ENCODE measurements at regions not wholly inside any gene's neighbourhood (a gene's known extent, or its start where the extent isn't known, plus 50 kb on each side); places are given as distances from the start of the nearest gene placed in this dataset.

DNA sequence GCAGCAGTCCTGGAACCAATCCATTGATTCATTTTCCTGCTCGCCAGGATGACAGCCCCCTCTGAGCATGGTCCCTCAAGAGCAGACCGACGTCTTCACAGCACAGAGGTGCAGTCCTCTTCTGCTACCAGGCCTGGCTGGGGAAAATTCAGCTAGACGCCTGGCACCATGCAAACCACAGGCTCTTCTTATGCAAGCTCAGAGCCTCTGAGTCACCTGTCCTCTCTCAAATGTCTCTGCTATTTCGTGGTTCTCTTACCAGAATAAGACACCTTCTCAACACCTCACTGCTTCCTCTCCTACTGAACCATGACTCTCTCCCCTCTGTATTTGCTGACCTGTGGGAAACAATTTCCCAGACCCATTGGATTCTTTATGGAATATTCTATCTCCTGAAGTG lies 79.8 kb upstream of the CYRIA start:
- RAD21 ChIA-PET (ENCODE audit: unreplicated experiment), result interaction anchor here (2.2 kb wide), 1 partner anchor 27 kb away, joined by 7 read pairs; no protein-coding TSS in a partner anchor
- in situ Hi-C loops (cut with MboI) (no loop called here), intact Hi-C loops (cut with micrococcal nuclease; ENCODE audit: unreplicated experiment) (no loop called here)
- H3K9me3 ChIP-seq (replicated peaks; ENCODE audit: control insufficient read depth, insufficient read depth, low read length), result no peaks in the 10 kb centered on the region
- H3K4me1 ChIP-seq (ENCODE audit: control insufficient read depth, insufficient read depth, low read length), result no peaks in the 10 kb centered on the region
- no peak overlapping the region for H2AFZ ChIP-seq (ENCODE audit: control insufficient read depth, low read depth, low read length)
- H3K36me3 ChIP-seq (ENCODE audit: control insufficient read depth in 2 of 2, insufficient read depth in 2 of 2, low read length in 1 of 2), result no peaks in the 10 kb centered on the region
- POLR2A ChIA-PET, result no interaction called here
- peaks cover 0 to 2% of the 10 kb centered on the region in 2 experiments; a peak in 2 of 4 replicates for H3K27me3 ChIP-seq (replicated peaks in 1 of 2; ENCODE audit: control insufficient read depth in 2 of 2, insufficient read depth in 2 of 2, low read length in 1 of 2)
- H3K4me3 ChIP-seq, result no peak overlapping the region
- ATAC-seq, result no peak; the same call in 2 of the 3 replicates
- CTCF ChIA-PET, result interaction anchor here (1.2 kb wide), 1 partner anchor 9 kb away, joined by 4 read pairs; no protein-coding TSS in a partner anchor
- SMC1A ChIA-PET (ENCODE audit: uncharacterized antibody, unreplicated experiment), result interaction anchor here (0.6 to 1.6 kb wide), 4 partner anchors 11 to 194 kb away, joined by 3 to 5 read pairs (median 3); no protein-coding TSS in a partner anchor
- no peak overlapping the region for H3K27ac ChIP-seq (ENCODE audit: control insufficient read depth, insufficient read depth)
- no peak for DNase-seq (ENCODE audit: low read depth, low spot score)
- H3K4me2 ChIP-seq (ENCODE audit: control insufficient read depth, insufficient read depth), result no peak overlapping the region
- no peak overlapping the region for H3K9ac ChIP-seq (ENCODE audit: control insufficient read depth, insufficient read depth, low read length)
- WGBS (ENCODE audit: insufficient coverage, insufficient replicate concordance, low lambda C conversion rate, missing lambda C conversion rate), result 18% methylated on average over 5 of the region's 5 CpGs
- no peak for FAIRE-seq
- H3K79me2 ChIP-seq (ENCODE audit: control insufficient read depth, insufficient read depth, low read length), result no peaks in the 10 kb centered on the region
- H4K20me1 ChIP-seq (ENCODE audit: control insufficient read depth, insufficient read depth), result no peaks in the 10 kb centered on the region
- no TSS peak for BruUV-seq (replicated peaks)
- no peak for TF ChIP-seq ZZZ3 (IDR thresholded peaks at IDR 0.05; ENCODE audit: control insufficient read depth, insufficient read length, low read depth)
- TF ChIP-seq, protein P1, sequence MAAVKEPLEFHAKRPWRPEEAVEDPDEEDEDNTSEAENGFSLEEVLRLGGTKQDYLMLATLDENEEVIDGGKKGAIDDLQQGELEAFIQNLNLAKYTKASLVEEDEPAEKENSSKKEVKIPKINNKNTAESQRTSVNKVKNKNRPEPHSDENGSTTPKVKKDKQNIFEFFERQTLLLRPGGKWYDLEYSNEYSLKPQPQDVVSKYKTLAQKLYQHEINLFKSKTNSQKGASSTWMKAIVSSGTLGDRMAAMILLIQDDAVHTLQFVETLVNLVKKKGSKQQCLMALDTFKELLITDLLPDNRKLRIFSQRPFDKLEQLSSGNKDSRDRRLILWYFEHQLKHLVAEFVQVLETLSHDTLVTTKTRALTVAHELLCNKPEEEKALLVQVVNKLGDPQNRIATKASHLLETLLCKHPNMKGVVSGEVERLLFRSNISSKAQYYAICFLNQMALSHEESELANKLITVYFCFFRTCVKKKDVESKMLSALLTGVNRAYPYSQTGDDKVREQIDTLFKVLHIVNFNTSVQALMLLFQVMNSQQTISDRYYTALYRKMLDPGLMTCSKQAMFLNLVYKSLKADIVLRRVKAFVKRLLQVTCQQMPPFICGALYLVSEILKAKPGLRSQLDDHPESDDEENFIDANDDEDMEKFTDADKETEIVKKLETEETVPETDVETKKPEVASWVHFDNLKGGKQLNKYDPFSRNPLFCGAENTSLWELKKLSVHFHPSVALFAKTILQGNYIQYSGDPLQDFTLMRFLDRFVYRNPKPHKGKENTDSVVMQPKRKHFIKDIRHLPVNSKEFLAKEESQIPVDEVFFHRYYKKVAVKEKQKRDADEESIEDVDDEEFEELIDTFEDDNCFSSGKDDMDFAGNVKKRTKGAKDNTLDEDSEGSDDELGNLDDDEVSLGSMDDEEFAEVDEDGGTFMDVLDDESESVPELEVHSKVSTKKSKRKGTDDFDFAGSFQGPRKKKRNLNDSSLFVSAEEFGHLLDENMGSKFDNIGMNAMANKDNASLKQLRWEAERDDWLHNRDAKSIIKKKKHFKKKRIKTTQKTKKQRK (IDR thresholded peaks at IDR 0.05; ENCODE audit: low read depth, low read length), result no peak
- TF ChIP-seq, protein P2, sequence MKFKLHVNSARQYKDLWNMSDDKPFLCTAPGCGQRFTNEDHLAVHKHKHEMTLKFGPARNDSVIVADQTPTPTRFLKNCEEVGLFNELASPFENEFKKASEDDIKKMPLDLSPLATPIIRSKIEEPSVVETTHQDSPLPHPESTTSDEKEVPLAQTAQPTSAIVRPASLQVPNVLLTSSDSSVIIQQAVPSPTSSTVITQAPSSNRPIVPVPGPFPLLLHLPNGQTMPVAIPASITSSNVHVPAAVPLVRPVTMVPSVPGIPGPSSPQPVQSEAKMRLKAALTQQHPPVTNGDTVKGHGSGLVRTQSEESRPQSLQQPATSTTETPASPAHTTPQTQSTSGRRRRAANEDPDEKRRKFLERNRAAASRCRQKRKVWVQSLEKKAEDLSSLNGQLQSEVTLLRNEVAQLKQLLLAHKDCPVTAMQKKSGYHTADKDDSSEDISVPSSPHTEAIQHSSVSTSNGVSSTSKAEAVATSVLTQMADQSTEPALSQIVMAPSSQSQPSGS (IDR thresholded peaks at IDR 0.05; ENCODE audit: low read length), result no peak
- TF ChIP-seq NR2C2 (IDR thresholded peaks at IDR 0.05; ENCODE audit: borderline replicate concordance, control insufficient read depth, insufficient read length, low read depth), result no peak
- TF ChIP-seq ESRRA (IDR thresholded peaks at IDR 0.05; ENCODE audit: low read length), result no peak
- TF ChIP-seq BRCA1 (IDR thresholded peaks at IDR 0.05; ENCODE audit: low read depth, low read length), result no peak
- TF ChIP-seq PML (IDR thresholded peaks at IDR 0.05; ENCODE audit: low read length), result no peak
- TF ChIP-seq, protein P3, sequence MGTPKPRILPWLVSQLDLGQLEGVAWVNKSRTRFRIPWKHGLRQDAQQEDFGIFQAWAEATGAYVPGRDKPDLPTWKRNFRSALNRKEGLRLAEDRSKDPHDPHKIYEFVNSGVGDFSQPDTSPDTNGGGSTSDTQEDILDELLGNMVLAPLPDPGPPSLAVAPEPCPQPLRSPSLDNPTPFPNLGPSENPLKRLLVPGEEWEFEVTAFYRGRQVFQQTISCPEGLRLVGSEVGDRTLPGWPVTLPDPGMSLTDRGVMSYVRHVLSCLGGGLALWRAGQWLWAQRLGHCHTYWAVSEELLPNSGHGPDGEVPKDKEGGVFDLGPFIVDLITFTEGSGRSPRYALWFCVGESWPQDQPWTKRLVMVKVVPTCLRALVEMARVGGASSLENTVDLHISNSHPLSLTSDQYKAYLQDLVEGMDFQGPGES (IDR thresholded peaks at IDR 0.05), result no peak
- TF ChIP-seq, protein P4, sequence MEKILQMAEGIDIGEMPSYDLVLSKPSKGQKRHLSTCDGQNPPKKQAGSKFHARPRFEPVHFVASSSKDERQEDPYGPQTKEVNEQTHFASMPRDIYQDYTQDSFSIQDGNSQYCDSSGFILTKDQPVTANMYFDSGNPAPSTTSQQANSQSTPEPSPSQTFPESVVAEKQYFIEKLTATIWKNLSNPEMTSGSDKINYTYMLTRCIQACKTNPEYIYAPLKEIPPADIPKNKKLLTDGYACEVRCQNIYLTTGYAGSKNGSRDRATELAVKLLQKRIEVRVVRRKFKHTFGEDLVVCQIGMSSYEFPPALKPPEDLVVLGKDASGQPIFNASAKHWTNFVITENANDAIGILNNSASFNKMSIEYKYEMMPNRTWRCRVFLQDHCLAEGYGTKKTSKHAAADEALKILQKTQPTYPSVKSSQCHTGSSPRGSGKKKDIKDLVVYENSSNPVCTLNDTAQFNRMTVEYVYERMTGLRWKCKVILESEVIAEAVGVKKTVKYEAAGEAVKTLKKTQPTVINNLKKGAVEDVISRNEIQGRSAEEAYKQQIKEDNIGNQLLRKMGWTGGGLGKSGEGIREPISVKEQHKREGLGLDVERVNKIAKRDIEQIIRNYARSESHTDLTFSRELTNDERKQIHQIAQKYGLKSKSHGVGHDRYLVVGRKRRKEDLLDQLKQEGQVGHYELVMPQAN (conservative IDR thresholded peaks at IDR 0.05), result no peak
- no peak for TF ChIP-seq MYC (IDR thresholded peaks at IDR 0.05; ENCODE audit: insufficient read depth, insufficient read length, insufficient replicate concordance, low read length, severe bottlenecking)
- TF ChIP-seq, protein P5, sequence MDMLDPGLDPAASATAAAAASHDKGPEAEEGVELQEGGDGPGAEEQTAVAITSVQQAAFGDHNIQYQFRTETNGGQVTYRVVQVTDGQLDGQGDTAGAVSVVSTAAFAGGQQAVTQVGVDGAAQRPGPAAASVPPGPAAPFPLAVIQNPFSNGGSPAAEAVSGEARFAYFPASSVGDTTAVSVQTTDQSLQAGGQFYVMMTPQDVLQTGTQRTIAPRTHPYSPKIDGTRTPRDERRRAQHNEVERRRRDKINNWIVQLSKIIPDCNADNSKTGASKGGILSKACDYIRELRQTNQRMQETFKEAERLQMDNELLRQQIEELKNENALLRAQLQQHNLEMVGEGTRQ (IDR thresholded peaks at IDR 0.05; ENCODE audit: borderline replicate concordance, low read depth, low read length), result no peak
- no peak for TF ChIP-seq FOXM1 (IDR thresholded peaks at IDR 0.05; ENCODE audit: low read depth, low read length)
- TF ChIP-seq, protein P6, sequence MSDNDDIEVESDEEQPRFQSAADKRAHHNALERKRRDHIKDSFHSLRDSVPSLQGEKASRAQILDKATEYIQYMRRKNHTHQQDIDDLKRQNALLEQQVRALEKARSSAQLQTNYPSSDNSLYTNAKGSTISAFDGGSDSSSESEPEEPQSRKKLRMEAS (IDR thresholded peaks at IDR 0.05; ENCODE audit: low read depth, low read length), result no peak
- TF ChIP-seq ZNF217 (IDR thresholded peaks at IDR 0.05), result no peak
- TF ChIP-seq NR2F1 (conservative IDR thresholded peaks at IDR 0.05), result no peak
- TF ChIP-seq PAX8 (IDR thresholded peaks at IDR 0.05), result no peak
